Activated naive CD8-positive, alpha-beta T cell treated with anti-CD3 and anti-CD28 coated beads, Interleukin-2, amount 10 ng/mL, durations not matched to agents 7 days and 5 days (primary cell): ENCODE measurements at regions not wholly inside any gene's neighbourhood (a gene's known extent, or its start where the extent isn't known, plus 50 kb on each side); places are given as distances from the start of the nearest gene placed in this dataset.
"Not testable (repeated sequence)": the region's sequence is repeated elsewhere in the genome, so short reads cannot be mapped to it uniquely, and the experiment has no call there.

Experiments used
- ATAC-seq: fragments of 150-1000 bp; cut with Tn5 transposase; one replicate; pipeline ENCODE4 v1.10.0; 2021; ENCODE audit warnings: low read depth, moderate library complexity
- POLR2A ChIA-PET: fragments of 350-600 bp; sonication (Branson Sonifier 250); formaldehyde crosslinking; loops from one replicate; lab custom pipeline; 2021; ENCODE audit warnings: antibody characterized with exemption; lab: Charles Lee
- DNase-seq: peaks from one replicate; pipeline ENCODE4 v3.0.0; 2021
- H3K27ac Mint-ChIP-seq: one replicate; pipeline ENCODE4 v1.8.0; 2022; ENCODE audit warnings: mild to moderate bottlenecking, mixed read lengths
- H3K27me3 Mint-ChIP-seq: one replicate; pipeline ENCODE4 v1.8.0; 2022; ENCODE audit warnings: mild to moderate bottlenecking, moderate library complexity, mixed read lengths
- H3K36me3 Mint-ChIP-seq: one replicate; pipeline ENCODE4 v1.8.0; 2021; ENCODE audit warnings: mild to moderate bottlenecking, mixed read lengths
- H3K4me1 Mint-ChIP-seq: one replicate; pipeline ENCODE4 v1.8.0; 2021; ENCODE audit warnings: mixed read lengths
- H3K4me3 Mint-ChIP-seq: one replicate; pipeline ENCODE4 v1.8.0; 2022; ENCODE audit warnings: mild to moderate bottlenecking, moderate library complexity, mixed read lengths
- H3K9me3 Mint-ChIP-seq: one replicate; pipeline ENCODE4 v1.8.0; 2021; ENCODE audit warnings: mixed read lengths

DNA sequence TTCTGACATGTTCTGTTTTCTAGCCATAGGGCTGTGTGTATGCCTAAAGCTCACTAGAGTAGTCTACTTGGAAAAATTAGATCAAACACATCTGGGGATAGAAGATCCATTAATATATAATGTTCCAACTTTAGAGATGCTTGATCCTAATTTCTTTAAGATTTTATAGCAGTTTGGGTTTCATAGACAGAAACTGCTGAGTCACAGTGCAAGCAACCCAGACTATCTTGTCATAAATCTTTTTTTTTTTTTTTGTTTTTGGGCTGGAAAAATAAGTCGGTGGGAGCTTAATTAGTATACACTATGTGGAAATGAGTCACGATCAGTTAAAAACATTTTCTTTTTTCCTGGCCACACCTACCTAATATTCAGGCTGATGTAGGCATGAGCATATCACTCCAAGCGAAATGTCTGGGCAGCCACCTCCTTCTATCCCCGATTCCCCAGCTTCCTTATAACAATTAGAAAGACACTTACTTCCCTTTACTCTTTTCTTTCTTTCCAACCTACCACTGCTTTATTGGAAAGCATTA lies 58.2 kb upstream of the CASK start:
- no peaks in the 10 kb centered on the region for H3K4me1 Mint-ChIP-seq
- POLR2A ChIA-PET = no interaction called here
- H3K27me3 Mint-ChIP-seq = no peaks in the 10 kb centered on the region
- no peak overlapping the region for H3K27ac Mint-ChIP-seq
- no peak overlapping the region for H3K4me3 Mint-ChIP-seq
- ATAC-seq = no peak
- peaks cover 3% of the 10 kb centered on the region for H3K36me3 Mint-ChIP-seq
- H3K9me3 Mint-ChIP-seq = peaks cover 2% of the 10 kb centered on the region
- no peak for DNase-seq

DNA sequence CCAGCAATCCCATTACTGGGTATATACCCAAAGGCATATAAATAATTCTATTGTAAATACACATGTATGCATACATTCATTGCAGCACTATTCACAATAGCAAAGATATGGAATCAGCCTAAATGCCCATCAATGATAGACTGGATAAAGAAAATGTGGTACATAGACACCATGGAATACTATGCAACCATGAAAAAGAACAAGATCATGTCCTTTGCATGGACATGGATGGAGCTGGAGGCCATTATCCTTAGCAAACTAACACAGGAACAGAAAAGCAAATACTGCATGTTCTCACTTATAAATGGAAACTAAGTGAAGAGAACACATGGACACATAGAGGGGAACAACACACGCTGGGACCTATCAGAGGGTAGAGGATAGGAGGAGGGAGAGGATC lies 51.3 kb upstream of the CASK start:
- ATAC-seq, H3K9me3 Mint-ChIP-seq, H3K27me3 Mint-ChIP-seq, H3K4me1 Mint-ChIP-seq, DNase-seq, POLR2A ChIA-PET, H3K36me3 Mint-ChIP-seq, H3K4me3 Mint-ChIP-seq, H3K27ac Mint-ChIP-seq: not testable (repeated sequence)

DNA sequence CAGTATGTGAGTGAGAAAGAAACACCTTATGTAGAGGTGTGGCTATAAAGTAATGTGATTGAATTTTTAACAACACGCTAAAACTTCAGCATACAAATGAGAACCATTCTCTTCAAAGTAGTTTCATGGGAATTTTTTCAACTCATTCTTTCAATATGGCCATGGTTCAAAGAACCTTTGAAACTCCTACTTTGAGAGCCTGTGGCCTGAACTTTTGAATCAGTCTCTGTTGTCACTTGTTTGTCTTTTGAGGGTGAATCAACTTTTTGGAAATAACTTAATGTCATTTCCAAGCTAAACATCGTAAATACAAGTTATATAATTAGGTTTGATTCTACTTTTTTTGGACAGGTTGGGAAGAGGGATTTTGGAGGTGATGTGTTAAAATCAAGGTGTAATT lies 49.9 kb upstream of the CASK start:
- DNase-seq (no peak), ATAC-seq (no peak)
- no peak overlapping the region for H3K27ac Mint-ChIP-seq
- H3K36me3 Mint-ChIP-seq = no peaks in the 10 kb centered on the region
- no peaks in the 10 kb centered on the region for H3K4me1 Mint-ChIP-seq
- H3K27me3 Mint-ChIP-seq = no peaks in the 10 kb centered on the region
- H3K4me3 Mint-ChIP-seq = no peak overlapping the region
- peaks cover 4% of the 10 kb centered on the region for H3K9me3 Mint-ChIP-seq
- POLR2A ChIA-PET = no interaction called here
